GM12891 (cell line): ENCODE measurements at regions not wholly inside any gene's neighbourhood (a gene's known extent, or its start where the extent isn't known, plus 50 kb on each side); places are given as distances from the start of the nearest gene placed in this dataset.

ENCODE experiments used
- DNase-seq: peaks from one replicate; pipeline ENCODE4 v3.0.0; 2011; ENCODE audit warnings: low spot score; ENCODE audit not compliant: insufficient read length
- FAIRE-seq: peaks from 2 replicates; lab custom pipeline; 2011; peaks lifted over from hg19 to GRCh38; lab: Jason Lieb, UNC
- PAX5 ChIP-seq: IDR thresholded peaks from 2 replicates; pipeline ENCODE4 v1.6.1; 2011; ENCODE audit warnings: low read length, moderate library complexity, mild to moderate bottlenecking; ENCODE audit not compliant: insufficient read depth, severe bottlenecking
- POLR2A ChIP-seq: IDR thresholded peaks from 2 replicates; pipeline ENCODE4 v1.6.1; 2011; ENCODE audit warnings: low read depth, low read length, control low read depth
- POLR2AphosphoS5 ChIP-seq: IDR thresholded peaks from 2 replicates; pipeline ENCODE4 v1.6.1; 2011; ENCODE audit warnings: low read depth, low read length, control low read depth
- POU2F2 ChIP-seq: IDR thresholded peaks from 2 replicates; pipeline ENCODE4 v1.6.1; 2011; ENCODE audit warnings: low read depth, mild to moderate bottlenecking, control low read depth, low read length, moderate library complexity
- SPI1 ChIP-seq: IDR thresholded peaks from 2 replicates; pipeline ENCODE4 v1.6.1; 2011; ENCODE audit warnings: low read depth, low read length, control low read depth
- TAF1 ChIP-seq: IDR thresholded peaks from 2 replicates; pipeline ENCODE4 v1.6.1; 2011; ENCODE audit warnings: low read depth, low read length, control low read depth

DNA sequence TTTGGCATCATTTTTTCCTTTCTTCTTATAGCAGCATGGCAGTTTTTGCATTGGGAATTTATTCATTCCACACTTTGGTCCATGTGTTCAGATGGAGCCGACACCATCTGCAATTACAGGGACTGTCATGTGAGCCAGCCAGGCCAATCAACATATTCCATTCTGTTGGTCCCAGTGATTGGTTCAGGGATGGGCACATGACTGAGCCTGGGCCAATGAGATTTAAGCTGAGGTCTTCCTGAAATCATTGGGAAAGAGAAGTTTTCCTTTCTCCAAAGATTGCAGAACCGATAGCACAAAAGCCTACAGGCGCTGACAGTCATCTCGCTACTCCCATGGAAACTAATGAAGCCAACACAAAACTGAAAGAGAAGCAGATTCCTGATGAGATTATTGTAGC lies 841.5 kb upstream of the TMEM132C start:
- FAIRE-seq: no peak
- TF ChIP-seq POLR2AphosphoS5: no peak
- no peak for TF ChIP-seq PAX5
- no peak for TF ChIP-seq POU2F2
- TF ChIP-seq SPI1: no peak
- TF ChIP-seq POLR2A: no peak
- DNase-seq: no peak

DNA sequence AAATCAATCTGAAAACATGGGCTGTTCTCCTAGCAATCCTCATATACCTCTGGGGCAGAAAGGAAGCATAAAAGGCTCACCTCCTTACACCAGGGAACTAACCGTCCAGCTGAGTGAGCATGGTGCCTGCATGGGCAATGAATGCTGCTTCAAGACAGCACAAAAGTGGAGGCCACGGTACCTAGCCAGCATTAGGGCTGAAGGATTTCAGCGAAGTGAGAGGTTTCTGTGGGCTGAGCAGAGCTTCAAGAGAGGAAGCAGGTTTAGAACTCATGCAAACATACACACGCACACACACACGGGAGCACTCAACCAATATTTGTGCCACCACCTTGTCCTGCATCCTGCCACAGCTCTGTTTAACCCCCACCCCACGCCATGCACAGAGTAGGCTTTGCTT lies 838.5 kb upstream of the TMEM132C start:
- no peak for TF ChIP-seq POLR2AphosphoS5
- TF ChIP-seq POU2F2: no peak
- TF ChIP-seq PAX5: no peak
- TF ChIP-seq SPI1: no peak
- TF ChIP-seq POLR2A: no peak
- FAIRE-seq (no peak), DNase-seq (no peak)

DNA sequence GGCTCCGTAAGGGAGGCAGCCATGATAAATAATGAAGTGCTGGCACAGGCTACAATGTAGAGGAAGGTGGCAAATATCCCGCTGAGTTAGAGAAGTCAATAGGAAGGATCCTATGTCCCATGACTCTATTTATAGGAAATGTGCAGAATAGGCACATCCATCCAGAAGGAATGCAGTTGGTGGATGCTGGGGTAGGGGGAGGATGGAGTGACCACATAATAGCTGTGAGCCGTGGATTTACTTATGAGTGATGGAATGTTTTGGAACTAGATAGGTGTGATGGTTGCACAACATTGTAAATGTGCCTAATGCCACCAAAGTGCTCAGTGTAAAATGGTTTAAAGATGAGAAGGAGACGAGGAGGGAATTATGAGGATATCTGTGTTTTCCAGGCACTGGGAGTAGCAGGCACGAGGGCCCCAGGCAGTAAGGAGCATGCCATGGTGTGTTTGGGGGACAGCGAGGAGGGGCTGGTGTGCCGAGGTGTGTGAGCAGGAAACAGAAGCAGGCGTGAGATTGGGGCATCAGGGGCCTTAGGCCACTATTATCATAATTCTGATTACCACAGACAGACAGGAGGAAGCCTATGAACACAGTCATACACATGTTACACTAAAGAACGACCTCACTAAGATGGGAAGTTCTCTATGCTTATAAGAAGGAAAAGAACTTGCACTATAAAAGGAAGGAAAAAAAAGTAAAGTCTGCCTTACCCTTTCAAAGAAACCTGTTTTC lies 837.3 kb upstream of the TMEM132C start:
- no peak for FAIRE-seq
- TF ChIP-seq POLR2A (no peak), SPI1 (no peak), POLR2AphosphoS5 (no peak), POU2F2 (no peak), TAF1 (no peak), PAX5 (no peak)
- DNase-seq: no peak

DNA sequence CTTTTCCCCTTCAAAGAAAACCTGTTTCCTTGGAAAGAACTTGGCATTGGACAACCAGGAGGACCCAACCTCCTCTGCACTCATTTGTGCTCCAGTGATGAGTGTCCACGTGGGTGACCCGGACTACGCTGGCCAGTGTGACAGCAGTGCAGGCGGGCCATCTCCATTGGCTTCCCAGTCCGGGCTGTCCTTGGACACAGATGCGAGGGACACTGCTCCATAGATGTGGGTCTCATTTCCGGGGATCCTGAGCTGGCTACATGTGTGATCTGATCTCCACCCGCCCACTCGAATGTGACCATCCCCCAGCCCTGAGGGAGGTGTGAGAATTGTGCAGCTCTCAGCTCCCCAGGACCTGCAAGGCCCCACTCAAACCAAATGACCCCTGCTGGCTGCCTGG lies 836.6 kb upstream of the TMEM132C start:
- no peak for TF ChIP-seq SPI1
- TF ChIP-seq TAF1: no peak
- TF ChIP-seq POLR2AphosphoS5: no peak
- no peak for TF ChIP-seq PAX5
- TF ChIP-seq POLR2A: no peak
- TF ChIP-seq POU2F2: no peak
- no peak for FAIRE-seq
- no peak for DNase-seq

DNA sequence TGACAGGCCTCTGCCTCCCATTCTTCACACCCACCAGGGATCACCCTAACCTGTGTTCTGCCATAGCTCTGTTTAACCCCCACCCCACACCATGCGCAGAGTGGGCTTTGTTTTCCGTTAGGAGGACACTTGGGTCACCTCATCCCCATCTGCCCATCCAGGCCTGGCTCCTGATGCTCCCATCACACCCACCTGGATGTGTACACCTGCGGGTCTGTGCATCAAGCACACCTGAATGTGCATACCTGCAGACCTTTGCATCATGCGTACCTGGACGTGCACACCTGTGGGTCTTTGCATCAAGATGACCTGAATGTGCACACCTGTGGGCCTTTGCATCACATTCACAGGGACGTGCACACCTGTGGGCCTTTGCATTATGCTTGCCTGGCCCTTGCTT lies 835.8 kb upstream of the TMEM132C start:
- DNase-seq (no peak), FAIRE-seq (no peak)
- TF ChIP-seq POLR2AphosphoS5: no peak
- no peak for TF ChIP-seq TAF1
- TF ChIP-seq PAX5: no peak
- TF ChIP-seq POU2F2: no peak
- TF ChIP-seq SPI1: no peak
- TF ChIP-seq POLR2A: no peak

DNA sequence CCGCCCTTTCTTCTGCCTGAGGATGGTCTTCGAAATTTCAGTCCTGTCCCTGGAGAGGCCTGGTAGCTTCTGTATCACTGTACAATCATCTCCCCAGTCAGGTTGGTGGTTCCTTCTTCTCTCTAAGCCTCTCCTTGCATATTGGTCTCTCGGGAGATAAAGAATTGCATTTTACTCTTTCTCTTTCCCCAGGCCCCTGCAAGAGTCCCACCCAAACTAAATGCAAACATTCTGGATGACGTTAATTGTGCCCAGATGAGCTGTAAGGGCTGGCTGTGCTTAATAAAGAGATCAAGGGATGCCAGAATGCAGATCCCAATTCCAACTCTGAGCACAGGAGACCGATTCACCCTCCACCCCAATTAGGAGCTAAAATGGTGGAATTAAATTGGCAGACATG lies 835.4 kb upstream of the TMEM132C start:
- TF ChIP-seq POU2F2 (no peak), POLR2AphosphoS5 (no peak), POLR2A (no peak), PAX5 (no peak), SPI1 (no peak), TAF1 (no peak)
- FAIRE-seq: no peak
- no peak for DNase-seq

DNA sequence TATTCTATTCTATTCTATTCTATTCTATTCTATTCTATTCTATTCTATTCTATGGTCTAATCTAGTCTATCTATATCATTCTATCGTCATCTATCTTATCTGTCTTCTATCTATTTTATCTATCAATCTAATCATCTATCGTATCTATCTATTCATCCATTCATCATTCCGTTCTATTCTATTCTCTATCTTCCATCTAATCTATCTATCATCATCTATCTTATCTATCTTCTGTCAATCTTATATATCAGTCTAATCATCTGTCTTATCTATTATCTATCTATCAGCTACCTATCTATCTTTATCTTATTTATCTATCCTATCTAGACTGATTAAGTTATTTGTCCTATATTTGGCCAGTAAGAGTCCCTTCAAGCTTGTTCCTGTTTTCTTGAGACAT lies 831.5 kb upstream of the TMEM132C start:
- TF ChIP-seq PAX5: no peak
- TF ChIP-seq POLR2A: no peak
- no peak for TF ChIP-seq POLR2AphosphoS5
- no peak for TF ChIP-seq SPI1
- TF ChIP-seq POU2F2: no peak
- TF ChIP-seq TAF1: no peak
- DNase-seq (no peak), FAIRE-seq (no peak)

DNA sequence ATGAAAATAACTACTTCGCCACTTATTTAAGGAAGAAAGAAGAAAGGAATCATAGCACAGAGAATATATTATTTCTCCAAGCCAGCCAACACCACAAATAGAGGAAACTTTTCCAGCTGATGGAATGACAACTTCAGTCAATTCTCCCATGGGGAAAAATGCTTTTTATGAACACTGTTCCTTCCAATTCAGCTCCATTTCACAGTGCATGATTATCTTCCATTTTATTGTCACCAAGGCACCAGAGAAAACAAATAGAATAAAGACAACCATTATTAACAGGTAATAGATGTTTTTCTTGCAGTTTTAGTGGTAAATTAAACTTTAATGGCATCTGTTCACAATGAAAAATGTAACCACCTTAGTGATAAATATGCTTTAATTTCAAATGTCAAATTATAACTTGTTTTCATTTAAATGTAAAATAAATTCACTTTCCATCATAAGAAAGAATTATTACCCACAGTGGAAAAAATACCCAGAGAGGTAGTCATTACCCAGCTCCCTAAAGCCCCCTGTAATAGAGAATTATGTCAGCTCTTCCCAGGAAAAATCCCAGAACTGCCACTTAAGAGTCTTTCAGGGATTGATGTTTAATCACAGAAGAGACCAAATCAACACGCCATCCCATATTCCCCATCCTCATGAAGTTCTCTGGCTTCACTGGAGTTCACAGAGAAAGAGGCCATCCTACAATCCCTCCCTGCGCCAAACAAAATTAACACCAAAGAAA lies 828.3 kb upstream of the TMEM132C start:
- TF ChIP-seq PAX5 (no peak), POU2F2 (no peak)
- FAIRE-seq (no peak), DNase-seq (no peak)

DNA sequence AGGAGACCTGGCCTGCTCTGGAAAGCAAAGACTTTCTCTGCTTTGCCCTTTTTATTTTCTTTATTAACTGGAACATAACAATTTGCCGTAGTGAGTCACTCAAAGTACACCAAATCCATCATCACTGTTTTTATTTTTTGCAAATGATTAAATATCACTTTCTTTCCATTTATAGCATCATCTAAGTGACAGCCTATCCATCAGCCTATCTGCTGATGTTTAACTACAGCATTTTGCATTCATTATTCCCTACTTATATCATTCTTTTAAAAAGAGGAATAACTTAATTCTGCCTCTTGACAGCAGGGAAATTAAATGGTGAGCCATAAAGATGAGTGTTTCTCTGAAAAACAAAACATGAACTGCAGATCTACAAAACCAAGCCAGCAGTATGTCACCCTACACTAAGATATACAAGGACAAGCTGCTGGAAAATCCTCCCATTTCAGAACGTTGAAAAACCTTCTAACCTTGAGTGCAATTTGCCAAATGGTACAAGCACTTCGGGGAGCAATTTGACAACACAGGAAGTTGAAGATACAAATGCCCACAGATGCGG lies 821.3 kb upstream of the TMEM132C start:
- no peak for DNase-seq
- no peak for FAIRE-seq
- TF ChIP-seq POU2F2 (no peak), POLR2AphosphoS5 (no peak)
